ENCODE measurements at regions not wholly inside any gene's neighbourhood (a gene's known extent, or its start where the extent isn't known, plus 50 kb on each side); places are given as distances from the start of the nearest gene placed in this dataset.

- TF ChIP-seq POLR2A (IDR thresholded peaks at IDR 0.05) (no peak), CTCF (IDR thresholded peaks at IDR 0.05) (no peak)
These were observed 909.8 kb downstream of the METTL15 start for GRCh38 chr11:29017941-29018340.

All from breast epithelium (tissue), 3 donors.